OCI-LY1 (cell line): ENCODE measurements at regions not wholly inside any gene's neighbourhood (a gene's known extent, or its start where the extent isn't known, plus 50 kb on each side); places are given as distances from the start of the nearest gene placed in this dataset.

Source experiments
- H2AFZ ChIP-seq: fragments of 200-600 bp; sonication (generic), shearing (Covaris generic); 2 replicates; pipeline ENCODE4 v1.6.0; 2014; ENCODE audit warnings: antibody characterized with exemption, mild to moderate bottlenecking, low read length
- H3F3A ChIP-seq: fragments of 200-600 bp; sonication (generic), shearing (Covaris generic); 2 replicates; pipeline ENCODE4 v1.6.0; 2014; ENCODE audit warnings: mild to moderate bottlenecking, antibody characterized with exemption, low read length, moderate library complexity; ENCODE audit not compliant: insufficient read depth
- H3K27ac ChIP-seq: fragments of 200-600 bp; sonication (generic); 2 replicates; pipeline ENCODE4 v1.5.1; 2014; ENCODE audit warnings: low read length, mixed run types, mild to moderate bottlenecking, low read depth; ENCODE audit not compliant: poor library complexity, severe bottlenecking
- H3K27me3 ChIP-seq: fragments of 200-600 bp; sonication (generic); 2 replicates; pipeline ENCODE4 v1.6.0; 2014; ENCODE audit warnings: antibody characterized with exemption, mild to moderate bottlenecking, low read length, moderate library complexity; ENCODE audit not compliant: insufficient read depth
- H3K36me3 ChIP-seq: fragments of 200-600 bp; sonication (generic); 2 replicates; pipeline ENCODE4 v1.6.1; 2014; ENCODE audit warnings: mild to moderate bottlenecking, antibody characterized with exemption, low read length, moderate library complexity, mixed read lengths; ENCODE audit not compliant: insufficient read depth
- H3K4me1 ChIP-seq: fragments of 200-600 bp; sonication (generic); 2 replicates; pipeline ENCODE4 v1.5.1; 2014; ENCODE audit warnings: mild to moderate bottlenecking, low read length, moderate library complexity; ENCODE audit not compliant: insufficient read depth, severe bottlenecking
- H3K4me2 ChIP-seq: fragments of 200-600 bp; sonication (generic), shearing (Covaris generic); 2 replicates; pipeline ENCODE4 v1.6.1; 2014; ENCODE audit warnings: low read length
- H3K4me3 ChIP-seq: fragments of 200-600 bp; sonication (generic); 2 replicates; pipeline ENCODE4 v1.5.1; 2014; ENCODE audit warnings: low read length, low read depth, mild to moderate bottlenecking, mixed read lengths; ENCODE audit not compliant: poor library complexity, severe bottlenecking
- H3K79me2 ChIP-seq: fragments of 200-600 bp; shearing (Covaris generic); 2 replicates; pipeline ENCODE4 v1.6.1; 2016; ENCODE audit warnings: mixed run types, low read length, mixed read lengths; ENCODE audit not compliant: insufficient read depth
- H3K9ac ChIP-seq: fragments of 200-600 bp; sonication (generic), shearing (Covaris generic); 2 replicates; pipeline ENCODE4 v1.6.1; 2014; ENCODE audit warnings: mild to moderate bottlenecking, low read length, mixed read lengths
- H3K9me2 ChIP-seq: fragments of 200-600 bp; sonication (generic), shearing (Covaris generic); 2 replicates; pipeline ENCODE4 v1.6.1; 2014; ENCODE audit warnings: low read depth, mild to moderate bottlenecking, low read length, mixed read lengths
- H3K9me3 ChIP-seq: fragments of 200-600 bp; shearing (Covaris generic); 2 replicates; pipeline ENCODE4 v1.6.1; 2014; ENCODE audit warnings: low read length, mixed read lengths
- H4K20me1 ChIP-seq: fragments of 200-600 bp; sonication (generic), shearing (Covaris generic); 2 replicates; pipeline ENCODE4 v1.6.0; 2016; ENCODE audit warnings: mild to moderate bottlenecking, low read length; ENCODE audit not compliant: insufficient read depth
- CTCF ChIP-seq: fragments of 200-600 bp; sonication (generic), shearing (Covaris generic); IDR thresholded peaks from 2 replicates; pipeline ENCODE4 v1.5.1; 2017; ENCODE audit warnings: mild to moderate bottlenecking, antibody characterized with exemption, low read length, moderate library complexity, mixed read lengths
- EZH2 ChIP-seq: fragments of 200-600 bp; sonication (generic), shearing (Covaris generic); IDR thresholded peaks from 2 replicates; pipeline ENCODE4 v1.8.0; 2017; ENCODE audit warnings: borderline replicate concordance, mixed run types, mild to moderate bottlenecking, antibody characterized with exemption, low read length, moderate library complexity, mixed read lengths

- H3K4me3 ChIP-seq, result no peak overlapping the region
- H2AFZ ChIP-seq, result no peak overlapping the region
- H3K4me2 ChIP-seq, result no peak overlapping the region
- H3K27me3 ChIP-seq, result no peaks in the 10 kb centered on the region
- H3K9ac ChIP-seq, result no peak overlapping the region
- H3F3A ChIP-seq, result no peaks in the 10 kb centered on the region
- no peak overlapping the region for H3K27ac ChIP-seq
- H3K4me1 ChIP-seq, result no peaks in the 10 kb centered on the region
- no peaks in the 10 kb centered on the region for H3K79me2 ChIP-seq
- no peaks in the 10 kb centered on the region for H3K9me3 ChIP-seq
- no peaks in the 10 kb centered on the region for H3K36me3 ChIP-seq
- H4K20me1 ChIP-seq, result no peaks in the 10 kb centered on the region
- TF ChIP-seq EZH2 (no peak), CTCF (no peak)
- no peaks in the 10 kb centered on the region for H3K9me2 ChIP-seq
These were observed 153.2 kb upstream of the CCDC179 start for GRCh38 chr11:23013509-23013908.

- Histone ChIP-seq H3K27me3 (no peaks in the 10 kb centered on the region), H3K27ac (no peak overlapping the region), H4K20me1 (no peaks in the 10 kb centered on the region), H2AFZ (no peak overlapping the region), H3K4me2 (no peak overlapping the region), H3F3A (no peaks in the 10 kb centered on the region), H3K36me3 (no peaks in the 10 kb centered on the region), H3K9me3 (no peaks in the 10 kb centered on the region), H3K9ac (no peak overlapping the region), H3K4me1 (no peaks in the 10 kb centered on the region), H3K4me3 (no peak overlapping the region), H3K9me2 (no peaks in the 10 kb centered on the region), H3K79me2 (no peaks in the 10 kb centered on the region)
- TF ChIP-seq CTCF (peak; percentile 80), EZH2 (no peak)
These were observed 161.1 kb upstream of the CCDC179 start for GRCh38 chr11:23021287-23021863.

GRCh38 chr11:23022854-23023253, 162.6 kb upstream of the CCDC179 start:
- Histone ChIP-seq H3K9me2 (no peaks in the 10 kb centered on the region), H2AFZ (no peak overlapping the region), H3F3A (no peaks in the 10 kb centered on the region), H3K27ac (no peak overlapping the region), H3K4me3 (no peak overlapping the region), H3K79me2 (no peaks in the 10 kb centered on the region), H3K9me3 (no peaks in the 10 kb centered on the region), H4K20me1 (no peaks in the 10 kb centered on the region), H3K4me1 (no peaks in the 10 kb centered on the region), H3K27me3 (no peaks in the 10 kb centered on the region), H3K36me3 (no peaks in the 10 kb centered on the region), H3K9ac (no peak overlapping the region), H3K4me2 (no peak overlapping the region)
- no peak for TF ChIP-seq CTCF
- no peak for TF ChIP-seq EZH2
